AG09319 (cell line): ENCODE measurements at regions not wholly inside any gene's neighbourhood (a gene's known extent, or its start where the extent isn't known, plus 50 kb on each side); places are given as distances from the start of the nearest gene placed in this dataset.
"Not testable (repeated sequence)": the region's sequence is repeated elsewhere in the genome, so short reads cannot be mapped to it uniquely, and the experiment has no call there.

ENCODE experiments used
- DNase-seq: peaks from one replicate; pipeline ENCODE4 v3.0.0-alpha.2; 2010; ENCODE audit warnings: low read depth; ENCODE audit errors: extremely low read depth
- TF ChIP-seq, protein P1 (sequence below): IDR thresholded peaks from 2 replicates; pipeline ENCODE4 v1.5.1; 2011; ENCODE audit warnings: low read depth, mild to moderate bottlenecking, inconsistent platforms, low read length, moderate library complexity

GRCh38 chr12:16788506-16789203 lies 182.7 kb upstream of the LMO3 start:
- DNase-seq, result no peak
- TF ChIP-seq, protein P1, sequence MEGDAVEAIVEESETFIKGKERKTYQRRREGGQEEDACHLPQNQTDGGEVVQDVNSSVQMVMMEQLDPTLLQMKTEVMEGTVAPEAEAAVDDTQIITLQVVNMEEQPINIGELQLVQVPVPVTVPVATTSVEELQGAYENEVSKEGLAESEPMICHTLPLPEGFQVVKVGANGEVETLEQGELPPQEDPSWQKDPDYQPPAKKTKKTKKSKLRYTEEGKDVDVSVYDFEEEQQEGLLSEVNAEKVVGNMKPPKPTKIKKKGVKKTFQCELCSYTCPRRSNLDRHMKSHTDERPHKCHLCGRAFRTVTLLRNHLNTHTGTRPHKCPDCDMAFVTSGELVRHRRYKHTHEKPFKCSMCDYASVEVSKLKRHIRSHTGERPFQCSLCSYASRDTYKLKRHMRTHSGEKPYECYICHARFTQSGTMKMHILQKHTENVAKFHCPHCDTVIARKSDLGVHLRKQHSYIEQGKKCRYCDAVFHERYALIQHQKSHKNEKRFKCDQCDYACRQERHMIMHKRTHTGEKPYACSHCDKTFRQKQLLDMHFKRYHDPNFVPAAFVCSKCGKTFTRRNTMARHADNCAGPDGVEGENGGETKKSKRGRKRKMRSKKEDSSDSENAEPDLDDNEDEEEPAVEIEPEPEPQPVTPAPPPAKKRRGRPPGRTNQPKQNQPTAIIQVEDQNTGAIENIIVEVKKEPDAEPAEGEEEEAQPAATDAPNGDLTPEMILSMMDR, result no peak

DNA sequence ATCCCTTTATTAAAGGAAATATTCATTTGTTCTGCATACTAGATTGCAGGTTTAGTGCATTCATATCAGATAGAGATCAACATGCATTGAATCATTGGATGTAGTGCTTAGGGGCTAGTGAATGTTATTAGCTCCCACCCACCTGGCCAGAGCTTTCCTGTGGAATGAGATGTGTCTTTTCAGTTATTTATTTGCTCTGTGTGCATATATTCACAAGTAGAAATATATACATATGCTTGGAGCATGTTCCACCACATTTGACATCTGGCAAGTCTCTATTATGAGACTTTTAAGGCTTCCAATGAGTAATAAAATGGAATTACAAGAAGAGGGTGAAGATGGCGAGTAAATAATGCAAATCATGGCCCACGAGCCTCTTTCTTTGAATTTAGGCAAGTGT lies 180.0 kb upstream of the LMO3 start:
- TF ChIP-seq, protein P1, result no peak
- DNase-seq, result no peak

DNA sequence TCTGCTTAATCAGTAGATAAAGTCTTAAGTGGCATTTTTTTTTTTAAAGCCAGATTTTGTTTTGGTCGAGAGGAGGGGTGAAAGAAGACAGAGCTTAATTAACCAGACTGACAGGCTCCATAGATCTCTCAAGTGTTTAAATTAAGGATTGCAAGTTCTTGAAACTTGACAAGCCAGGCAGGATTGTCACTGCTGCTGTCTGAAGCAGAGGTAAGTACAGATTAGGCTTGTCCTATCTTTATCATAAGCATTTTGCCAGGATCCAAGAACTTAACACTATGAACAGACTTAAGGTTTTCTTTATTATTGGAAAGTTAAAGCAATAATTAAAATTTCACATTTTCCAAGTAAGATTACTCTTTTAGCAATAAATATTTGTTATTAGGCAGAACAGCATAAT lies 179.6 kb upstream of the LMO3 start:
- no peak for DNase-seq

GRCh38 chr12:16769129-16769528 lies 163.2 kb upstream of the LMO3 start:
- DNase-seq, result not testable (repeated sequence)

More for the DNA sequence above, 179.6 kb upstream of the LMO3 start:
- TF ChIP-seq, protein P1, result no peak

GRCh38 chr12:16766736-16767135 lies 160.8 kb upstream of the LMO3 start:
- TF ChIP-seq, protein P1, result no peak

DNA sequence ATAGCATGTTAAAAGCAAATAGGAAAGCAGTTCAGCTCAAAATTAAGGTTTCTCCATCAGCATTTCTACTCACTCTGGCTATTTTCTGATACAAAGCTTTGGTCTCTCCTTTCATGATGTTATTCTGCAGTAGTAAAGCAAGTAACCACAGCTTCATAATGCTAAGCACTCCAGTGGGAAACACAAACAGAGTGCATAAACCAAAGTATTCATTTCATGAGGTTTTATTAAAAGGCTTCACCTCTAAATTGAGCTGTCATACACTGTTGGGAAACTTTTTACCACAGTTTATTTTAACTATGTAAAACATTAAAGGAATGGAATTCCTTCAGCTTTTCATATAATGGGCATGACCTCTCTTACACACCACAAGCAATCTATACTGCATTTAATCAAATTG lies 157.9 kb upstream of the LMO3 start:
- no peak for DNase-seq
- TF ChIP-seq, protein P1, result no peak

More at GRCh38 chr12:16766736-16767135, 160.8 kb upstream of the LMO3 start:
- DNase-seq, result no peak

GRCh38 chr12:16756833-16757555 lies 151.0 kb upstream of the LMO3 start:
- TF ChIP-seq, protein P1, result no peak
- no peak for DNase-seq
